MM.1S (cell line): ENCODE measurements at regions not wholly inside any gene's neighbourhood (a gene's known extent, or its start where the extent isn't known, plus 50 kb on each side); places are given as distances from the start of the nearest gene placed in this dataset.

Experiments used
- CTCF ChIP-seq: fragments of 300-600 bp; sonication (generic); IDR thresholded peaks from 2 replicates; pipeline ENCODE4 v1.5.1; 2016; ENCODE audit warnings: antibody characterized with exemption, low read length, mixed read lengths
- EZH2 ChIP-seq: fragments of 300-600 bp; sonication (generic); optimal IDR thresholded peaks from 2 replicates; pipeline ENCODE3; 2017; ENCODE audit warnings: low read depth, mild to moderate bottlenecking, antibody characterized with exemption, low read length, mixed read lengths
- EZH2phosphoT487 ChIP-seq: fragments of 300-600 bp; sonication (generic); IDR thresholded peaks from 2 replicates; pipeline ENCODE4 v1.6.1; 2018; ENCODE audit warnings: antibody characterized with exemption, low read length

GRCh38 chr12:126897102-126897501 lies 1369.9 kb upstream of the TMEM132C start:
- TF ChIP-seq EZH2 (no peak), CTCF (no peak), EZH2phosphoT487 (no peak)
